ENCODE measurements at regions not wholly inside any gene's neighbourhood (a gene's known extent, or its start where the extent isn't known, plus 50 kb on each side); places are given as distances from the start of the nearest gene placed in this dataset.
"Not testable (repeated sequence)": the region's sequence is repeated elsewhere in the genome, so short reads cannot be mapped to it uniquely, and the experiment has no call there.

- intact Hi-C loops (cut with micrococcal nuclease; ENCODE audit: unreplicated experiment), result no loop called here
- TF ChIP-seq EZH2 (IDR thresholded peaks at IDR 0.05; ENCODE audit: low read depth) (no peak), CTCF (conservative IDR thresholded peaks at IDR 0.05) (no peak)
- no TSS peak for BruUV-seq (replicated peaks)
- Histone ChIP-seq H3K79me2 (ENCODE audit: low read depth) (no peaks in the 10 kb centered on the region), H3K4me2 (no peak overlapping the region), H4K20me1 (ENCODE audit: insufficient read depth) (no peaks in the 10 kb centered on the region), H2AFZ (no peak overlapping the region), H3K36me3 (ENCODE audit: low read depth) (no peaks in the 10 kb centered on the region), H3F3A (ENCODE audit: insufficient read depth, low read depth) (no peaks in the 10 kb centered on the region), H3K4me3 (no peak overlapping the region), H3K9me3 (ENCODE audit: insufficient read depth, low read depth) (no peaks in the 10 kb centered on the region), H3K4me1 (replicated peaks; ENCODE audit: insufficient read depth) (no peaks in the 10 kb centered on the region), H3K27ac (no peak overlapping the region), H3K27me3 (ENCODE audit: insufficient read depth, low read depth) (peaks cover 32% of the 10 kb centered on the region), H3K9me2 (ENCODE audit: insufficient read depth) (no peaks in the 10 kb centered on the region)
- POLR2A ChIA-PET (ENCODE audit: unreplicated experiment), result no interaction called here
- CTCF ChIA-PET, result no interaction called here
- peak in 1 of 2 experiments; percentile 31 for DNase-seq
These were observed 241.4 kb upstream of the NPVF start for GRCh38 chr7:25469669-25470068.

DNA sequence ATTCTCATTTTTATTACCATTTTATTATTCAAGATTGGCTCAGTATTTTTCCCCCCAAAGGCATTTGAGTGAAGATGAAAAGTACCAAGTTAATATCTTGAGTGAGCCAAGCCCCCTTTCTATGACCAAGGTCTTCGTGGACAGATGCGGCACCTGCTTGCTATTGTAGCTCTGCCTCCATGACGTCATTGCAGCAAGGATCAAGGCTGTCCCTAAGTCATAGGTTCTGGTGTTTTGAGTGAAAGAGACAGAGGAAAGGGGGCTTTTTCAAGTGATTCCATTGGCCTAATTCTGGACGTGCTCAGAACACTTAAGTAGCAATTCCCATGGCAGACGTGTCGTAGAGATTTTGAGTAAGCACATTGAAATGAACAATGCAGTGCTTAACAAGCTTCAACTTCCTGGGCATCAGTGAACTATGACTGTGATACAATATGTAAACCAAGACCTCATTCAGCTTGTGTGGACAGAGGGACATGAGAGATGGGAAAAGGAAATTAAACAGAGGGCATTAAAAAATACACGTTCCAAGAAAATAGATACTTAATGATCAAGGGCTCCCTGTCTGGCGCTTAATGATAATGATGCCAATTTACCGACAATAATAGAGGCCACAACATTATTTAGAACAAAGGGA is 248.7 kb upstream of the NPVF start:
- no peak overlapping the region for H3K4me2 ChIP-seq
- ChIA-PET POLR2A (ENCODE audit: unreplicated experiment) (interaction anchor here (0.6 kb wide), 1 partner anchor 61 kb away, joined by 5 read pairs; no protein-coding TSS in a partner anchor), CTCF (no interaction called here)
- intact Hi-C loops (cut with micrococcal nuclease; ENCODE audit: unreplicated experiment), result no loop called here
- H3F3A ChIP-seq (ENCODE audit: insufficient read depth, low read depth), result no peaks in the 10 kb centered on the region
- H3K9me2 ChIP-seq (ENCODE audit: insufficient read depth), result no peaks in the 10 kb centered on the region
- no peak overlapping the region for H3K4me3 ChIP-seq
- H3K27me3 ChIP-seq (ENCODE audit: insufficient read depth, low read depth), result peaks cover 33% of the 10 kb centered on the region
- H3K79me2 ChIP-seq (ENCODE audit: low read depth), result no peaks in the 10 kb centered on the region
- no peak overlapping the region for H2AFZ ChIP-seq
- H3K27ac ChIP-seq, result no peak overlapping the region
- no peaks in the 10 kb centered on the region for H3K36me3 ChIP-seq (ENCODE audit: low read depth)
- DNase-seq, result peak in 1 of 2 experiments; percentile 29
- BruUV-seq (replicated peaks), result no TSS peak
- no peaks in the 10 kb centered on the region for H3K4me1 ChIP-seq (replicated peaks; ENCODE audit: insufficient read depth)
- H4K20me1 ChIP-seq (ENCODE audit: insufficient read depth), result no peaks in the 10 kb centered on the region
- H3K9me3 ChIP-seq (ENCODE audit: insufficient read depth, low read depth), result no peaks in the 10 kb centered on the region
- TF ChIP-seq EZH2 (IDR thresholded peaks at IDR 0.05; ENCODE audit: low read depth) (no peak), CTCF (conservative IDR thresholded peaks at IDR 0.05) (no peak)

DNA sequence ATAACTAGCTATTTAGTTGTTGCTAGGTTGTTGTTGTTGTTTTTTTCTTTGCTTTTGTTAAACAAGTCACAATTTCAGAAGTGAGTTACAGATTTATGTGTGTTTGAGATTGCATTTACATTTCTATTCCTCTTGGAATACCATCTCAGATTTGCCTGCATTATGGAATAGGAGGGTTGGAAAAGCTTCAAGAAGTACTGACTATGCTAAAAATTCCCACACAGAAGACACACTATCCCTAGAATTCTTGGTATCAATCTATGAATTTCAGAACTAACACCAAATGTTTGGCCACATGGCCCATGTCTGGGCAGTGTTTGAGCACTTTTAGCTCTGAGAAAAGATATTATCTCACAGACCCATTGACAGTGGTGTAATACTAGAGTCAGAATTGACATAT is 249.9 kb upstream of the NPVF start:
- H4K20me1 ChIP-seq (ENCODE audit: insufficient read depth); H3K36me3 ChIP-seq (ENCODE audit: low read depth); H3K9me2 ChIP-seq (ENCODE audit: insufficient read depth); H3K4me3 ChIP-seq; CTCF ChIA-PET; H3K79me2 ChIP-seq (ENCODE audit: low read depth); BruUV-seq (replicated peaks); H3K4me2 ChIP-seq; intact Hi-C loops (cut with micrococcal nuclease; ENCODE audit: unreplicated experiment); H3K4me1 ChIP-seq (replicated peaks; ENCODE audit: insufficient read depth); POLR2A ChIA-PET (ENCODE audit: unreplicated experiment); H3K9me3 ChIP-seq (ENCODE audit: insufficient read depth, low read depth); H3F3A ChIP-seq (ENCODE audit: insufficient read depth, low read depth); H2AFZ ChIP-seq; H3K27ac ChIP-seq: not testable (repeated sequence)
- peaks cover 24% of the 10 kb centered on the region for H3K27me3 ChIP-seq (ENCODE audit: insufficient read depth, low read depth)
- peak in 1 of 2 experiments; percentile 18 for DNase-seq

DNA sequence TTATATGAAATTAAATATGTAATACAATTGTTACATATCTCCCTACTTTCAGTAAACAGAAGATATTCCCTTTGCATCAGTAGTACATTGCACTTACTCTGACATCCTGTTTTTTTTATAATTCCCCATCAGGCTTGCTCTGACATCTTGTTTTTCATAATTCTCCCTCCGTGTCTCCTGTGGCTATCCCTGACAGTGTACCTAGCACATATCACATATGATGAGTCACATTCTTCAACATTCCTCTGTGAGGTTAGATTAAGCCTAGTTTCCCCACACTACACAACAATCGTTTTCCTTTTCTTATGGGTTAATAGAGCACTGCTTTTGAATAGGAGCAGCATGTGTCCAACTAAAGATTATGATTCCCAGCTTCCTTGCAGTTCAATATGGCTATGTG is 250.6 kb upstream of the NPVF start:
- H3F3A ChIP-seq (ENCODE audit: insufficient read depth, low read depth), result no peaks in the 10 kb centered on the region
- BruUV-seq (replicated peaks), result no TSS peak
- TF ChIP-seq CTCF (conservative IDR thresholded peaks at IDR 0.05), result no peak
- no peak for TF ChIP-seq EZH2 (IDR thresholded peaks at IDR 0.05; ENCODE audit: low read depth)

More for the DNA sequence above, 250.6 kb upstream of the NPVF start:
- no peak overlapping the region for H3K27ac ChIP-seq
- H3K9me2 ChIP-seq (ENCODE audit: insufficient read depth), result no peaks in the 10 kb centered on the region
- ChIA-PET POLR2A (ENCODE audit: unreplicated experiment) (no interaction called here), CTCF (no interaction called here)
- H3K27me3 ChIP-seq (ENCODE audit: insufficient read depth, low read depth), result peaks cover 24% of the 10 kb centered on the region
- no peaks in the 10 kb centered on the region for H3K36me3 ChIP-seq (ENCODE audit: low read depth)
- H3K4me2 ChIP-seq, result no peak overlapping the region
- no peaks in the 10 kb centered on the region for H4K20me1 ChIP-seq (ENCODE audit: insufficient read depth)
- H3K9me3 ChIP-seq (ENCODE audit: insufficient read depth, low read depth), result no peaks in the 10 kb centered on the region
- no peaks in the 10 kb centered on the region for H3K4me1 ChIP-seq (replicated peaks; ENCODE audit: insufficient read depth)
- intact Hi-C loops (cut with micrococcal nuclease; ENCODE audit: unreplicated experiment), result no loop called here
- no peaks in the 10 kb centered on the region for H3K79me2 ChIP-seq (ENCODE audit: low read depth)
- H2AFZ ChIP-seq, result no peak overlapping the region
- DNase-seq, result no peak
- H3K4me3 ChIP-seq, result no peak overlapping the region
